ENCODE measurements at regions not wholly inside any gene's neighbourhood (a gene's known extent, or its start where the extent isn't known, plus 50 kb on each side); places are given as distances from the start of the nearest gene placed in this dataset.
"Not testable (repeated sequence)": the region's sequence is repeated elsewhere in the genome, so short reads cannot be mapped to it uniquely, and the experiment has no call there.

DNA sequence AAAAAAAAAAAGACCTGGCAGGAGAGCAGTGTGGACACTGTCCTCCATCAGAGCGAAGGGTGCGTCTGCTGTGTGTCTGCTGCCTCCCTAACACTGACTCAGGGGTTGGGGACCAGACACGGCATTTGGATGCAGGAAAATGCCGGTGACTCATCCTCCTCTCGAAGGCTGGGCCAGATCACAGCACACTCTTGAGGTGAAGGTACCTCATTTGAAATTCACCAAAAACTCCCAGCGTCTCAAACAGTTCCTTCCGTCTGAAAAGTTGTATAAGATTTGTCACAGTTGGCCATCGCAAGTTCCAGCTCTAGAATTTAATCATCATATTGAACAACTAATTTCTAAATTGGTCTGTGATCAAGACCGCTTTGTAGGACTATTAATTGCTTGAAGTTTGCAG is 118.1 kb upstream of the LYZL2 start:
- POLR2A ChIA-PET = no interaction called here
- Histone ChIP-seq H3K36me3 (ENCODE audit: control insufficient read depth, insufficient read depth, low read length) (no peaks in the 10 kb centered on the region), H3K27me3 (ENCODE audit: control insufficient read depth, insufficient read depth, low read length) (no peaks in the 10 kb centered on the region), H3K4me3 (ENCODE audit: low read depth, low read length) (no peak overlapping the region)
- no peak for DNase-seq (ENCODE audit: low read depth)
- TF ChIP-seq, protein P1, sequence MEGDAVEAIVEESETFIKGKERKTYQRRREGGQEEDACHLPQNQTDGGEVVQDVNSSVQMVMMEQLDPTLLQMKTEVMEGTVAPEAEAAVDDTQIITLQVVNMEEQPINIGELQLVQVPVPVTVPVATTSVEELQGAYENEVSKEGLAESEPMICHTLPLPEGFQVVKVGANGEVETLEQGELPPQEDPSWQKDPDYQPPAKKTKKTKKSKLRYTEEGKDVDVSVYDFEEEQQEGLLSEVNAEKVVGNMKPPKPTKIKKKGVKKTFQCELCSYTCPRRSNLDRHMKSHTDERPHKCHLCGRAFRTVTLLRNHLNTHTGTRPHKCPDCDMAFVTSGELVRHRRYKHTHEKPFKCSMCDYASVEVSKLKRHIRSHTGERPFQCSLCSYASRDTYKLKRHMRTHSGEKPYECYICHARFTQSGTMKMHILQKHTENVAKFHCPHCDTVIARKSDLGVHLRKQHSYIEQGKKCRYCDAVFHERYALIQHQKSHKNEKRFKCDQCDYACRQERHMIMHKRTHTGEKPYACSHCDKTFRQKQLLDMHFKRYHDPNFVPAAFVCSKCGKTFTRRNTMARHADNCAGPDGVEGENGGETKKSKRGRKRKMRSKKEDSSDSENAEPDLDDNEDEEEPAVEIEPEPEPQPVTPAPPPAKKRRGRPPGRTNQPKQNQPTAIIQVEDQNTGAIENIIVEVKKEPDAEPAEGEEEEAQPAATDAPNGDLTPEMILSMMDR (IDR thresholded peaks at IDR 0.05; ENCODE audit: insufficient read depth, low read depth, low read length) = no peak
- CTCF ChIA-PET = interaction anchor here (1.1 to 1.9 kb wide), 3 partner anchors 11 to 60 kb away, joined by 3 to 7 read pairs (median 3); no protein-coding TSS in a partner anchor

DNA sequence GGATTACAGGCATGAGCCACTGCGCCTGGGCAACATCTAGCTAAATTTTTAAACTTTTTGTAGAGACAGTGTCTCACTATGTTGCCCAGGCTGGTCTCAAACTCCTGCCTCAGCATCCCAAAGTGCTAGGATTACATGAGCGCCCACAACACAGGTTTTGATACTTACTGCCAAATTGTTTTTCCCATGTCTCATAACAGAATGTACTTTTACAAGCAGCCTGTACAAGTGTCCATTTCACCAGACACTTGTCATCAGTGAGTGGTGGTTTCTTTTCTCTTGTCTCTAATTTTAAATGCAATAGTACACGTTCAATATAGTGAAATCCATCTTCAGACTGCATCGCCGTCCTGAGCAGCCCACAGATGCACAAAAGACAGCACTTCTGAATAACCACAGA is 116.4 kb upstream of the LYZL2 start:
- H3K4me3 ChIP-seq (ENCODE audit: low read depth, low read length) = no peak overlapping the region
- TF ChIP-seq, protein P1 (IDR thresholded peaks at IDR 0.05; ENCODE audit: insufficient read depth, low read depth, low read length) = no peak
- ChIA-PET CTCF (interaction anchor here (1.2 kb wide), 1 partner anchor 10 kb away, joined by 3 read pairs; no protein-coding TSS in a partner anchor), POLR2A (no interaction called here)
- H3K36me3 ChIP-seq (ENCODE audit: control insufficient read depth, insufficient read depth, low read length) = no peaks in the 10 kb centered on the region
- DNase-seq (ENCODE audit: low read depth) = no peak
- H3K27me3 ChIP-seq (ENCODE audit: control insufficient read depth, insufficient read depth, low read length) = no peaks in the 10 kb centered on the region

DNA sequence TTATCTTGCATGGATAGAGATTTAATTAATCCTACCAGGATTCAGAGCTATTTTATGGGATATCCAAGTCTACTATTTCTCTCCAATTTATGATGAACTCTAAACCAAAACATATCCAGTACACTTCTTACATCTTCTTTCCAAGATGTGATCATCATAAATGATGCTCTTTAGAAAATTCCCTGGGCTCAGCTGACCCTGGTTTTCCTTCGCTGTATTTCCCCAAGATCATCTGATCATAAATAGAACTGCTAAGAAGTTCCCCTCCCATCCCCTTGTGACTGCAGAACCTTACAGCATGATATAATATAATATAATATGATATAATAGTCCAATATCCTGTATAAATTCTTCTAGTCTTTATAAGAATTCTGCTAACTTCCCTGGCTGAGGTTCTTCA is 114.6 kb upstream of the LYZL2 start:
- Histone ChIP-seq H3K36me3 (ENCODE audit: control insufficient read depth, insufficient read depth, low read length) (no peaks in the 10 kb centered on the region), H3K27me3 (ENCODE audit: control insufficient read depth, insufficient read depth, low read length) (no peaks in the 10 kb centered on the region), H3K4me3 (ENCODE audit: low read depth, low read length) (no peak overlapping the region)
- ChIA-PET CTCF (no interaction called here), POLR2A (no interaction called here)
- TF ChIP-seq, protein P1 (IDR thresholded peaks at IDR 0.05; ENCODE audit: insufficient read depth, low read depth, low read length) = no peak
- no peak for DNase-seq (ENCODE audit: low read depth)

DNA sequence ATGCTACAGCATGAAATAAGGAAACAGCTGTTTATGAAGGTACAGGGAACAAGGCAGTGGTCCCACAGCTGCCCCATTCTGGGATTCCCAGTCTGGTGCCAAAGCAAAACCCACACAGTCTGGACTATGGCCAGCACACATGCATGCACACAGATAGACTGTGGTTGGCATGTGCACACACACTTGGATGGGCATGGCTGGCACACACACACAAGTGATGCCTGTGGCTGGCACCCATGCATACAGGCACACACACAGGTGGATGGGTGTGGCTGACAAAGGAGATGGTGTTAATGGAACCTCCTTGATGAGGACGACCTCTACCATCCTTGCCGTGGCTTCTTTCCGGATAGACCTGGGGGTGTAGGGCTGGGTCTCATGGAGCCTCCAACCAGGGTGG is 114.0 kb upstream of the LYZL2 start:
- no peaks in the 10 kb centered on the region for H3K27me3 ChIP-seq (ENCODE audit: control insufficient read depth, insufficient read depth, low read length)
- H3K4me3 ChIP-seq (ENCODE audit: low read depth, low read length) = no peak overlapping the region
- POLR2A ChIA-PET = no interaction called here
- no peak for DNase-seq (ENCODE audit: low read depth)
- no peaks in the 10 kb centered on the region for H3K36me3 ChIP-seq (ENCODE audit: control insufficient read depth, insufficient read depth, low read length)
- TF ChIP-seq, protein P1 (IDR thresholded peaks at IDR 0.05; ENCODE audit: insufficient read depth, low read depth, low read length) = no peak
- CTCF ChIA-PET = no interaction called here

DNA sequence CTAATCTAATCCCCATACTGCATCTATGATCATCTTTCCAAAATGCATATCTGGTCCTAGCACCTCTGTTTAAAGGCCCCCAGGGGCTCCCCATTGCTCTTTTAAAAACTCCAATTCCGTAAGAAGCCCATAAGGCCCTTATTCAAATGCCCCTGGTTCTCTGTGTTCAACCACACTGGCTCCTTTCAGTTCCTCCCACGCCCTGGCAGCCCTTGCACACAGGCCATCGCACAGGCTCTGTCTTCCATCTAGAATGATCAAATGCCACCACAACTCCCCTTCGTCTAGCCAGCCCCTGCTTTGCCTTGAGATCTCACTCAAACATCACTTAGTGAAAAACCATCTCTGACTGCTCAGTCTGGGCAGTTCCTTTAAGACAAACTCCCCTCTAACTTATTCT is 112.9 kb upstream of the LYZL2 start:
- POLR2A ChIA-PET = no interaction called here
- Histone ChIP-seq H3K27me3 (ENCODE audit: control insufficient read depth, insufficient read depth, low read length) (no peaks in the 10 kb centered on the region), H3K36me3 (ENCODE audit: control insufficient read depth, insufficient read depth, low read length) (no peaks in the 10 kb centered on the region), H3K4me3 (ENCODE audit: low read depth, low read length) (no peak overlapping the region)
- no peak for DNase-seq (ENCODE audit: low read depth)
- CTCF ChIA-PET = no interaction called here
- TF ChIP-seq, protein P1 (IDR thresholded peaks at IDR 0.05; ENCODE audit: insufficient read depth, low read depth, low read length) = no peak

DNA sequence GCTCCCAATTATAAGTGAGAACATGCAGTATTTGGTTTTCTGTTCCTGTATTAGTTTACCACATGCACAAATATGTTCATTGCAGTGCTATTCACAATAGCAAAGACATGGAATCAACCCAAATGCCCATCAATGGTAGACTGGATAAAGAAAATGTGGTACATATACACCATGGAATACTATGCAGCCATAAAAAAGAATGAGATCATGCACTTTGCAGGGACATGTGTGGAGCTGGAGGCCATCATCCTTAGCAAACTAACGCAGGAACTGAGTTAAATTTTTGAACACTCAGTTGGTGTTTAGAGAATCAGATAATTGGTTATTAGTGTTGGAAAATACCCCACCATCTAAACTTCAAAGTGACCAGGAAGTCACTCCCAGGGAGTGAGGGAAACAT is 111.2 kb upstream of the LYZL2 start:
- H3K27me3 ChIP-seq (ENCODE audit: control insufficient read depth, insufficient read depth, low read length); DNase-seq (ENCODE audit: low read depth); POLR2A ChIA-PET; H3K36me3 ChIP-seq (ENCODE audit: control insufficient read depth, insufficient read depth, low read length); CTCF ChIA-PET; H3K4me3 ChIP-seq (ENCODE audit: low read depth, low read length): not testable (repeated sequence)
